Brain microvascular endothelial cell (primary cell): ENCODE measurements at regions not wholly inside any gene's neighbourhood (a gene's known extent, or its start where the extent isn't known, plus 50 kb on each side); places are given as distances from the start of the nearest gene placed in this dataset.
A peak's percentile ranks its signal among the peaks of the same experiment; 100 is the strongest.
"Not testable (repeated sequence)": the region's sequence is repeated elsewhere in the genome, so short reads cannot be mapped to it uniquely, and the experiment has no call there.

Experiments used
- DNase-seq: peaks from one replicate; pipeline ENCODE4 v3.0.0-alpha.2; 2020
- H3K27ac ChIP-seq: fragments of 250-450 bp; sonication (Bioruptor Pico); 2 replicates; pipeline ENCODE4 v1.5.1; 2020; ENCODE audit warnings: mild to moderate bottlenecking, moderate library complexity
- H3K27me3 ChIP-seq: fragments of 250-450 bp; sonication (Bioruptor Pico); replicated peaks from 2 replicates; pipeline ENCODE4 v1.5.1; 2020; ENCODE audit warnings: mild to moderate bottlenecking
- H3K36me3 ChIP-seq: fragments of 250-450 bp; sonication (Bioruptor Pico); replicated peaks from 2 replicates; pipeline ENCODE4 v1.5.1; 2020; ENCODE audit warnings: mild to moderate bottlenecking
- H3K4me3 ChIP-seq: 2 replicates; pipeline ENCODE4 v1.5.1; 2011; ENCODE audit warnings: low read depth, mild to moderate bottlenecking, control low read depth, low read length, moderate library complexity
- in situ Hi-C: cut with HindIII; loops from 2 replicates; pipeline ENCODE4 v1.10.0; 2017; ENCODE audit warnings: low sequenced_read_pairs, low pct_ligation_motif_present
- TF ChIP-seq, protein P1 (sequence below): IDR thresholded peaks from 2 replicates; pipeline ENCODE4 v1.5.1; 2011; ENCODE audit warnings: low read depth, mild to moderate bottlenecking, moderate library complexity, low read length, control low read depth, inconsistent platforms; ENCODE audit errors: missing control alignments

DNA sequence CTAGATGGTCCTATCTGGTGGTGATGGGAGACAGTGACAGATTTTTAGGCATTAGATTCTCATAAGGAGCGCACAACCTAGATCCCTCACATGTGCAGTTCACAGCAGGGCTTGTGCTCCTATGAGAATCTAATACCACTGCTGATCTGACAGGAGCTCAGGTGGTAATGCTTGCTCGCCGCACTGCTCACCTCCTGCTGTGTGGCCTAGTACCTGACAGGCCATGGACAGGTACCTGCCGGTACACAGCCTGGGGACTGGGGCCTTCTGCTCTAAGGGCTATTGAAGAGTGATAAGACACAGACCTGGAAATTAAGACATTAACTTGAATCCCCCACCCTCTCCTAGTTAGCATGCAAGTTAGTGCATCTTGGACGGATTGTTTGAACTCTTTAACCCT lies 64.4 kb downstream of the KLRB1 start:
- in situ Hi-C loops, H3K36me3 ChIP-seq, H3K4me3 ChIP-seq, DNase-seq, H3K27me3 ChIP-seq, H3K27ac ChIP-seq: not testable (repeated sequence)

- H3K36me3 ChIP-seq, H3K4me3 ChIP-seq, H3K27me3 ChIP-seq, DNase-seq, H3K27ac ChIP-seq, in situ Hi-C loops: not testable (repeated sequence)
Observed at GRCh38 chr12:9542827-9543226, 64.9 kb downstream of the KLRB1 start.

- in situ Hi-C loops, H3K27ac ChIP-seq, H3K36me3 ChIP-seq, H3K27me3 ChIP-seq, H3K4me3 ChIP-seq, DNase-seq: not testable (repeated sequence)
Observed at GRCh38 chr12:9515925-9516324, 91.8 kb downstream of the KLRB1 start.

GRCh38 chr12:9512695-9513094 lies 95.0 kb downstream of the KLRB1 start:
- H3K27ac ChIP-seq, DNase-seq, H3K36me3 ChIP-seq, H3K4me3 ChIP-seq, H3K27me3 ChIP-seq, in situ Hi-C loops: not testable (repeated sequence)

GRCh38 chr12:9510392-9511011 lies 97.2 kb downstream of the KLRB1 start:
- H3K27ac ChIP-seq, H3K27me3 ChIP-seq, in situ Hi-C loops, H3K36me3 ChIP-seq, H3K4me3 ChIP-seq, DNase-seq: not testable (repeated sequence)

GRCh38 chr12:9509464-9510161 lies 98.1 kb downstream of the KLRB1 start:
- peak; percentile 8 for DNase-seq
- in situ Hi-C loops = no loop called here
- Histone ChIP-seq H3K4me3 (no peak overlapping the region), H3K36me3 (no peaks in the 10 kb centered on the region), H3K27me3 (no peaks in the 10 kb centered on the region), H3K27ac (no peak overlapping the region)
- TF ChIP-seq, protein P1, sequence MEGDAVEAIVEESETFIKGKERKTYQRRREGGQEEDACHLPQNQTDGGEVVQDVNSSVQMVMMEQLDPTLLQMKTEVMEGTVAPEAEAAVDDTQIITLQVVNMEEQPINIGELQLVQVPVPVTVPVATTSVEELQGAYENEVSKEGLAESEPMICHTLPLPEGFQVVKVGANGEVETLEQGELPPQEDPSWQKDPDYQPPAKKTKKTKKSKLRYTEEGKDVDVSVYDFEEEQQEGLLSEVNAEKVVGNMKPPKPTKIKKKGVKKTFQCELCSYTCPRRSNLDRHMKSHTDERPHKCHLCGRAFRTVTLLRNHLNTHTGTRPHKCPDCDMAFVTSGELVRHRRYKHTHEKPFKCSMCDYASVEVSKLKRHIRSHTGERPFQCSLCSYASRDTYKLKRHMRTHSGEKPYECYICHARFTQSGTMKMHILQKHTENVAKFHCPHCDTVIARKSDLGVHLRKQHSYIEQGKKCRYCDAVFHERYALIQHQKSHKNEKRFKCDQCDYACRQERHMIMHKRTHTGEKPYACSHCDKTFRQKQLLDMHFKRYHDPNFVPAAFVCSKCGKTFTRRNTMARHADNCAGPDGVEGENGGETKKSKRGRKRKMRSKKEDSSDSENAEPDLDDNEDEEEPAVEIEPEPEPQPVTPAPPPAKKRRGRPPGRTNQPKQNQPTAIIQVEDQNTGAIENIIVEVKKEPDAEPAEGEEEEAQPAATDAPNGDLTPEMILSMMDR = no peak

DNA sequence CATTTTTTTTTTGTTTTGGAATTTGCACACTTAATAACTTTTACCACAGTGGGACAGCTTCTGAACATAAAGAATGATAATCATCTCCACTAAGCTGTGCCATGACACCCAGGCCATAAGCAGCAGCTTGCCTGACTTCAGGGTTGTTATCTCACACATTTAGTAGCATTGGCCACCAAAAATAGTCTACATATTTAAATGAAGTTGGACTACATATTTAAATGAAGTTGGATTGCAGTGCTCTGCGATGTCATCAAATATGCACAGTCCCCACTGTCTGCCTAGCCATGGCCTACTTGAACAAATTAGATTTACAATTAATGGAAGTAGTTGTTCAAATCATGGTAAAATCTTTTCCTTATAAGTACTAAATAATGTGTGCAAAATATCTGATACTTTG lies 101.0 kb downstream of the KLRB1 start:
- TF ChIP-seq, protein P1 = no peak
- Histone ChIP-seq H3K36me3 (no peaks in the 10 kb centered on the region), H3K27me3 (no peaks in the 10 kb centered on the region), H3K27ac (no peak overlapping the region), H3K4me3 (no peak overlapping the region)
- DNase-seq = no peak
- in situ Hi-C loops = no loop called here

GRCh38 chr12:9503384-9503783 lies 104.3 kb downstream of the KLRB1 start:
- H3K4me3 ChIP-seq, DNase-seq, H3K27ac ChIP-seq, H3K36me3 ChIP-seq, H3K27me3 ChIP-seq, in situ Hi-C loops: not testable (repeated sequence)

DNA sequence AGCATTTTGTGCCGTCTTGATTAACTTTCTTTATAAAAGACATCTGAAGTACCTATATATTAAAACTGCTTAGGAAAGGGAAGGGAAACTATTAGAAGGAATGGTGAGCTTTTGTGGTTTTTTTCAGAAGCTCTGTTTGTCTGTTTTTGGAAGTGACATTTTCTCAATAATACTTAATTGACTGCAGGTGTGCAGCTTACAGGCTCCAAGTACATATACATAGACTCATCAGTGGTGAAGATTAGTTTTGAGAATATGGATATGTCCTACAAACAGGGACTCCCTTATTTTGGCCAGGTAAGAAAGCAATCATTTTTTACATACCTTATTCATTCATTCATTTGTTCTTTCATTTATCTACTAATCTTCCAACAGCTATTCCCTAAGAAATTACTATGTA lies 104.9 kb downstream of the KLRB1 start:
- DNase-seq, H3K4me3 ChIP-seq, H3K36me3 ChIP-seq, H3K27ac ChIP-seq, in situ Hi-C loops, H3K27me3 ChIP-seq: not testable (repeated sequence)

GRCh38 chr12:9493325-9493724 lies 114.4 kb downstream of the KLRB1 start:
- H3K27me3 ChIP-seq, H3K36me3 ChIP-seq, in situ Hi-C loops, H3K4me3 ChIP-seq, H3K27ac ChIP-seq, DNase-seq: not testable (repeated sequence)

DNA sequence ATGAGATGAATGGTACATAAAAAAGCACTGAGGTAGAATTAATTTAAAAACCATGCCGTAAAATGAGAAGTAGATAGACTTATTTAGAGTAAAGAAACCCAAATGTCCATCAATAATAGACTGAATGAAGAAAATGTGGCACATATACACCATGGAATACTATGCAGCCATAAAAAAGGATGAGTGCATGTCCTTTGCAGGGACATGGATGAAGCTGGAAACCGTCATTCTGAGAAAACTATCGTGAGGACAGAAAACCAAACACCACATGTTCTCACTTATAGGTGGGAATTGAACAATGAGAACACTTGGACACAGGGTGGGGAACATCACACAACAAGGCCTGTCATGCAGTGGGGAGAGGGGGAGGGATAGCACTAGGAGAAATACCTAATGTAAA lies 126.4 kb downstream of the KLRB1 start:
- H3K27ac ChIP-seq, H3K36me3 ChIP-seq, DNase-seq, H3K27me3 ChIP-seq, H3K4me3 ChIP-seq, in situ Hi-C loops: not testable (repeated sequence)

- H3K27me3 ChIP-seq, H3K4me3 ChIP-seq, in situ Hi-C loops, H3K36me3 ChIP-seq, H3K27ac ChIP-seq, DNase-seq: not testable (repeated sequence)
Observed at GRCh38 chr12:9474197-9474596, 133.5 kb downstream of the KLRB1 start.

GRCh38 chr12:9473638-9474037 lies 134.1 kb downstream of the KLRB1 start:
- H3K4me3 ChIP-seq, H3K36me3 ChIP-seq, in situ Hi-C loops, H3K27ac ChIP-seq, H3K27me3 ChIP-seq, DNase-seq: not testable (repeated sequence)
